ENCODE measurements at regions not wholly inside any gene's neighbourhood (a gene's known extent, or its start where the extent isn't known, plus 50 kb on each side); places are given as distances from the start of the nearest gene placed in this dataset.

DNA sequence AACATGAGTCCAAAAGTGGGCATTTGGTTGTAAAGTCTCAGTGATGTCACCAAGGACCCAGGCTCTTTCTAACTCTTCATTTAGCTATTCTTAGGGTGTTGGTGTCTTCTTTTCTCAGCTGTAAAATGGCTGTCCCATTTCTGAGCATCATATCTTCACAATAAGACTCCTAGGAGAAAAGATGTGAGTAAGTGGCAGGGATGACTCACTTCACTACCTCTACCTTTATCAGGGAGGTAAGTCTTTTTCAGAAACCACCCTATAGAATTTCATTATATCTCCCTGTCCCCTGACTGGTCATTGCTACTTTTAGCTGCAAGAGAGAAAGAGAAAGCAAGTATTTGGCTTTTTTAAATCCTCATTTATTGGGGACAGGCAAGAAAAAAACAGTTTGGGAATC is 300.2 kb upstream of the RBMS3 start:
- TF ChIP-seq POLR2A (IDR thresholded peaks at IDR 0.05; ENCODE audit: extremely low read depth, insufficient read length) (no peak), MYC (IDR thresholded peaks at IDR 0.05; ENCODE audit: low read depth, low read length) (no peak)
- TF ChIP-seq, protein P1, sequence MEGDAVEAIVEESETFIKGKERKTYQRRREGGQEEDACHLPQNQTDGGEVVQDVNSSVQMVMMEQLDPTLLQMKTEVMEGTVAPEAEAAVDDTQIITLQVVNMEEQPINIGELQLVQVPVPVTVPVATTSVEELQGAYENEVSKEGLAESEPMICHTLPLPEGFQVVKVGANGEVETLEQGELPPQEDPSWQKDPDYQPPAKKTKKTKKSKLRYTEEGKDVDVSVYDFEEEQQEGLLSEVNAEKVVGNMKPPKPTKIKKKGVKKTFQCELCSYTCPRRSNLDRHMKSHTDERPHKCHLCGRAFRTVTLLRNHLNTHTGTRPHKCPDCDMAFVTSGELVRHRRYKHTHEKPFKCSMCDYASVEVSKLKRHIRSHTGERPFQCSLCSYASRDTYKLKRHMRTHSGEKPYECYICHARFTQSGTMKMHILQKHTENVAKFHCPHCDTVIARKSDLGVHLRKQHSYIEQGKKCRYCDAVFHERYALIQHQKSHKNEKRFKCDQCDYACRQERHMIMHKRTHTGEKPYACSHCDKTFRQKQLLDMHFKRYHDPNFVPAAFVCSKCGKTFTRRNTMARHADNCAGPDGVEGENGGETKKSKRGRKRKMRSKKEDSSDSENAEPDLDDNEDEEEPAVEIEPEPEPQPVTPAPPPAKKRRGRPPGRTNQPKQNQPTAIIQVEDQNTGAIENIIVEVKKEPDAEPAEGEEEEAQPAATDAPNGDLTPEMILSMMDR (IDR thresholded peaks at IDR 0.05; ENCODE audit: low read depth, low read length), result no peak
- TF ChIP-seq, protein P2, sequence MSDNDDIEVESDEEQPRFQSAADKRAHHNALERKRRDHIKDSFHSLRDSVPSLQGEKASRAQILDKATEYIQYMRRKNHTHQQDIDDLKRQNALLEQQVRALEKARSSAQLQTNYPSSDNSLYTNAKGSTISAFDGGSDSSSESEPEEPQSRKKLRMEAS (IDR thresholded peaks at IDR 0.05; ENCODE audit: low read depth, low read length), result no peak
